SK-N-MC (cell line): ENCODE measurements at regions not wholly inside any gene's neighbourhood (a gene's known extent, or its start where the extent isn't known, plus 50 kb on each side); places are given as distances from the start of the nearest gene placed in this dataset.

Experiments
- DNase-seq: peaks from one replicate; pipeline ENCODE4 v3.0.0-alpha.2; 2011; ENCODE audit warnings: low read depth, low spot score
- H3K27ac ChIP-seq: fragments of 200-600 bp; sonication (generic); 2 replicates; pipeline ENCODE4 v1.5.1; 2016; ENCODE audit warnings: mixed run types
- H3K36me3 ChIP-seq: fragments of 200-600 bp; sonication (generic); 2 replicates; pipeline ENCODE4 v1.6.1; 2017; ENCODE audit warnings: antibody characterized with exemption, low read length, mixed read lengths; ENCODE audit not compliant: insufficient read depth
- H3K4me3 ChIP-seq: fragments of 200-600 bp; sonication (generic); 2 replicates; pipeline ENCODE4 v1.5.1; 2016
- H3K9ac ChIP-seq: fragments of 200-600 bp; sonication (generic); 2 replicates; pipeline ENCODE4 v1.8.0; 2017; ENCODE audit warnings: mixed run types, mixed read lengths; ENCODE audit not compliant: insufficient read length
- H3K9me3 ChIP-seq: fragments of 200-600 bp; sonication (generic); 2 replicates; pipeline ENCODE4 v1.6.1; 2017; ENCODE audit warnings: low read depth, mild to moderate bottlenecking, antibody characterized with exemption, low read length, moderate library complexity, mixed read lengths
- EZH2 ChIP-seq: fragments of 200-600 bp; sonication (generic); IDR thresholded peaks from one replicate; pipeline ENCODE4 v1.6.1; 2017; ENCODE audit warnings: antibody characterized with exemption
- FOXP2 ChIP-seq: optimal IDR thresholded peaks from 2 replicates; pipeline ENCODE3; 2011; ENCODE audit warnings: mild to moderate bottlenecking, moderate library complexity; ENCODE audit not compliant: insufficient read depth; ENCODE audit errors: extremely low read length, control extremely low read depth
- POLR2AphosphoS5 ChIP-seq: IDR thresholded peaks from 2 replicates; pipeline ENCODE4 v1.6.1; 2012; ENCODE audit warnings: mild to moderate bottlenecking, low read depth, low read length, borderline replicate concordance

- no peak overlapping the region for H3K4me3 ChIP-seq
- no peak overlapping the region for H3K27ac ChIP-seq
- no peak for DNase-seq
- no peaks in the 10 kb centered on the region for H3K36me3 ChIP-seq
- H3K9ac ChIP-seq: no peak overlapping the region
- no peaks in the 10 kb centered on the region for H3K9me3 ChIP-seq
- TF ChIP-seq EZH2: no peak
- TF ChIP-seq FOXP2: no peak
- no peak for TF ChIP-seq POLR2AphosphoS5
Observed at GRCh38 chr9:30127371-30127770, 2257.1 kb upstream of the ACO1 start.

DNA sequence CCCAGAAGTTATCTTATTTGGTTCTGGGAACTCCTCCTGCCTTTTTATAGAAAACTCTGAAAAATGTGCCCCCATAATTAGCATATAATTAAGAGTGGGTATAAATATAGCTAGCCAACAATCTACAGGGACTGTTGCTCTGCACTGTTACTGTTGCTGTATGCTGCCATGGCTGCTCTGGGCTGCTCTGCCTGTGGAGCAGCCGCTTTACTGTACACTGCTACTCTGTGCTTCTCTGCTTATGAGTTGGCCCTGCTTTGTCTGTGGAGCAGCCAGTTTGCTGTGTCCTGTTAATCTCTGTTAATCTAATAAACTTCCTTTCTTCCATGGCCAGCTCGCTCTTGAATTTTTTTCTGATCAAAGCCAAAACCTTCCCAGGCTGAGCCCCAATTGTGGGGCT, 2244.0 kb upstream of the ACO1 start:
- TF ChIP-seq FOXP2: no peak
- TF ChIP-seq EZH2: no peak
- TF ChIP-seq POLR2AphosphoS5: no peak
- no peak overlapping the region for H3K27ac ChIP-seq
- H3K4me3 ChIP-seq: no peak overlapping the region
- no peaks in the 10 kb centered on the region for H3K36me3 ChIP-seq
- no peak overlapping the region for H3K9ac ChIP-seq
- H3K9me3 ChIP-seq: no peaks in the 10 kb centered on the region
- no peak for DNase-seq

GRCh38 chr9:30160570-30160969, 2223.9 kb upstream of the ACO1 start:
- Histone ChIP-seq H3K4me3 (no peak overlapping the region), H3K27ac (no peak overlapping the region), H3K9me3 (no peaks in the 10 kb centered on the region), H3K36me3 (no peaks in the 10 kb centered on the region), H3K9ac (no peak overlapping the region)
- DNase-seq: no peak
- no peak for TF ChIP-seq EZH2
- no peak for TF ChIP-seq FOXP2
- TF ChIP-seq POLR2AphosphoS5: no peak

DNA sequence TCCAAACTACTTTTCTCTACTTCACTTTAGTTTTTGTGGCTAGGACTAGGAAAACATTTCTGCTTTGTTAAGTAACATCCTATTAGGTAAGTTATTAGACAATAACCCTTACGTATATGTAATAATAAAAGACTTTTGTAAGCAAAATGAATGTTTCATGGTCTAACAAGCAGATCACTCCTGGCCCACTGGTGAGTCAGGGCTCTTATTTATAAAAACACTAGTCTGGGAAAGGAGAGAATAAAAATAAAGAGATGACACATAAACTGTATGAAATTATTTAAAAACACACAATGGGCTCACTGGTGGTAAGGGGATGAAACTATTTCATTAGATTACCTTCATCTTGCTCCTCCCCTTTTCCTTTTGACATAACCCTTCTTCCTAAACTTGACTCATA, 2212.2 kb upstream of the ACO1 start:
- TF ChIP-seq EZH2: no peak
- no peak for TF ChIP-seq FOXP2
- TF ChIP-seq POLR2AphosphoS5: no peak
- Histone ChIP-seq H3K27ac (no peak overlapping the region), H3K4me3 (no peak overlapping the region), H3K9me3 (no peaks in the 10 kb centered on the region; the same call in 1 of the 2 replicates), H3K36me3 (no peaks in the 10 kb centered on the region), H3K9ac (no peak overlapping the region)
- no peak for DNase-seq

- Histone ChIP-seq H3K27ac (no peak overlapping the region), H3K36me3 (no peaks in the 10 kb centered on the region), H3K4me3 (no peak overlapping the region), H3K9ac (no peak overlapping the region), H3K9me3 (no peaks in the 10 kb centered on the region)
- TF ChIP-seq EZH2: no peak
- no peak for TF ChIP-seq POLR2AphosphoS5
- no peak for TF ChIP-seq FOXP2
- DNase-seq: no peak
Observed at GRCh38 chr9:30178610-30179009, 2205.8 kb upstream of the ACO1 start.

DNA sequence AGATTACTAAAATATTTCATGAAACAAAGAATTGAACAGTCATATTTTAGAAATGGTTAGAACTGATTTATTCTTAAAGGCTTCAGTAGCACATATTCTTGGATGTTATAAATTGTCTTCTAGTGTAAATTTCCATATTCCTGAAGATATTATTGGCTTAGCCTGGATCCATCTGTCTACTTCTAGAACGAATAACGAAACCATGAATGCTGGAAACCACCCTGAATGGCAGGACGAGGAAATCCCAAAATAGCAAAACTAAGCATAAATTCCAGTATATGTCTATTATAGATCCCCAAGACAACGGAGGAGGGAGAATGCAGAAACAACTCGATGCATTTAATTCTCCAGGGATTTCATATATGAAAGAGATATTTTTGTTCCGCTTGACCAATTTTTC, 2191.0 kb upstream of the ACO1 start:
- TF ChIP-seq EZH2 (no peak), FOXP2 (no peak), POLR2AphosphoS5 (no peak)
- no peaks in the 10 kb centered on the region; the same call in 1 of the 2 replicates for H3K9me3 ChIP-seq
- no peak overlapping the region for H3K4me3 ChIP-seq
- H3K36me3 ChIP-seq: no peaks in the 10 kb centered on the region
- DNase-seq: no peak
- no peak overlapping the region for H3K9ac ChIP-seq
- H3K27ac ChIP-seq: no peak overlapping the region

- H3K9me3 ChIP-seq: no peaks in the 10 kb centered on the region; the same call in 1 of the 2 replicates
- no peaks in the 10 kb centered on the region for H3K36me3 ChIP-seq
- H3K27ac ChIP-seq: no peak overlapping the region
- H3K9ac ChIP-seq: no peak overlapping the region
- H3K4me3 ChIP-seq: no peak overlapping the region
- no peak for DNase-seq
- TF ChIP-seq EZH2 (no peak), POLR2AphosphoS5 (no peak), FOXP2 (no peak)
Observed at GRCh38 chr9:30196941-30197340, 2187.5 kb upstream of the ACO1 start.

- Histone ChIP-seq H3K36me3 (no peaks in the 10 kb centered on the region), H3K9ac (no peak overlapping the region), H3K27ac (no peak overlapping the region), H3K9me3 (no peaks in the 10 kb centered on the region; the same call in 1 of the 2 replicates), H3K4me3 (no peak overlapping the region)
- no peak for DNase-seq
- no peak for TF ChIP-seq FOXP2
- TF ChIP-seq EZH2: no peak
- no peak for TF ChIP-seq POLR2AphosphoS5
Observed at GRCh38 chr9:30197453-30197852, 2187.0 kb upstream of the ACO1 start.

DNA sequence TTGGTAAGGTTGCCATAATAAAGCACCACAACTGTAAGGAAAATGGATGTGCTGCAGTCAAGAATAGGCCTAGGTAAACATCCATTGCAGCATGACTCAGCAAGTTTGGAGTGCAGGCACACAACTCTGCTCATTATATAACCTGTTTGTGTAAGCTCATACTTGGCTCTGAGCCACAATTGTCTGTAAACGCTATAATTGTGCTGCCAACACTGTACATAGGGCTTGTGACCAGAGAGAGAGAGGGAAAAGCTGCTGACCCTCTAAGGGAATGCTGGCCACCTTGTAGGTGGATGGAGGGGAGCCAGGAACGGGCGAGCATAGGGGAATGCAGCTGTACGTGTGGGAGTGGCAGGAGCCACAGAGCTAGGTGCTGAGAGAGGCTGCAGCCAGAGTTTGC, 2186.5 kb upstream of the ACO1 start:
- TF ChIP-seq EZH2 (no peak), FOXP2 (no peak), POLR2AphosphoS5 (no peak)
- H3K36me3 ChIP-seq: no peaks in the 10 kb centered on the region
- DNase-seq: no peak
- no peak overlapping the region for H3K9ac ChIP-seq
- no peaks in the 10 kb centered on the region; the same call in 1 of the 2 replicates for H3K9me3 ChIP-seq
- no peak overlapping the region for H3K27ac ChIP-seq
- H3K4me3 ChIP-seq: no peak overlapping the region
